ENCODE measurements at regions not wholly inside any gene's neighbourhood (a gene's known extent, or its start where the extent isn't known, plus 50 kb on each side); places are given as distances from the start of the nearest gene placed in this dataset.

DNA sequence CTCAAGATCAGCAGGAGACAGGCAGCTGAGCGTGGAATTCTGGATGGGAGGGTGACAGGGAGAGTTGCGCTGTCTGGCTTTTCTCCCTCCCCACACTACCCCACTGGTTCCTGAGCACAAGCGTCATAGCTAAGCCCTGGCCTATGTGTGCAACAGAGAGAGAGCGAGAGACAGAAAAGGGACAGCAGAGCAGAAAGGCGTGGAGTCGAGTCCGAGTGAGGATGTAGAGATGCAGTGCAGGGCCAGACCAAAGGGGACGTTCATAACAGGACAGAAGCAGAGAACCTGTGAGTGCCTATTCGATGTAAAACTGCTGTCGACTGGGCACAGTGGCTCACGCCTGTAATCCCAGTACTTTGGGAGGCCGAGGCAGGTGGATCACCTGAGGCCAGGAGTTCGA is 94.0 kb upstream of the TMEM45B start:
- TF ChIP-seq, protein P1, sequence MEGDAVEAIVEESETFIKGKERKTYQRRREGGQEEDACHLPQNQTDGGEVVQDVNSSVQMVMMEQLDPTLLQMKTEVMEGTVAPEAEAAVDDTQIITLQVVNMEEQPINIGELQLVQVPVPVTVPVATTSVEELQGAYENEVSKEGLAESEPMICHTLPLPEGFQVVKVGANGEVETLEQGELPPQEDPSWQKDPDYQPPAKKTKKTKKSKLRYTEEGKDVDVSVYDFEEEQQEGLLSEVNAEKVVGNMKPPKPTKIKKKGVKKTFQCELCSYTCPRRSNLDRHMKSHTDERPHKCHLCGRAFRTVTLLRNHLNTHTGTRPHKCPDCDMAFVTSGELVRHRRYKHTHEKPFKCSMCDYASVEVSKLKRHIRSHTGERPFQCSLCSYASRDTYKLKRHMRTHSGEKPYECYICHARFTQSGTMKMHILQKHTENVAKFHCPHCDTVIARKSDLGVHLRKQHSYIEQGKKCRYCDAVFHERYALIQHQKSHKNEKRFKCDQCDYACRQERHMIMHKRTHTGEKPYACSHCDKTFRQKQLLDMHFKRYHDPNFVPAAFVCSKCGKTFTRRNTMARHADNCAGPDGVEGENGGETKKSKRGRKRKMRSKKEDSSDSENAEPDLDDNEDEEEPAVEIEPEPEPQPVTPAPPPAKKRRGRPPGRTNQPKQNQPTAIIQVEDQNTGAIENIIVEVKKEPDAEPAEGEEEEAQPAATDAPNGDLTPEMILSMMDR (IDR thresholded peaks at IDR 0.05 in 2 of 3, conservative IDR thresholded peaks at IDR 0.05 in 1 of 3; ENCODE audit: borderline replicate concordance in 1 of 3, insufficient read depth in 1 of 3, low read depth in 2 of 3, low read length in 2 of 3): no peak
- TF ChIP-seq EZH2 (IDR thresholded peaks at IDR 0.05): no peak

Data from HCT116 (cell line).